K562 (cell line): ENCODE measurements at regions not wholly inside any gene's neighbourhood (a gene's known extent, or its start where the extent isn't known, plus 50 kb on each side); places are given as distances from the start of the nearest gene placed in this dataset.

Experiments
- ATAC-seq: fragments of 200-7000 bp; cut with Tn5 transposase; 3 replicates; pipeline ENCODE4 v1.9.1; 2020; ENCODE audit warnings: moderate library complexity
- BruUV-seq: library from RNA; stranded (reverse); fragments of 400-500 nt; replicated peaks from 2 replicates; lab custom pipeline; 2021; lab: Mats Ljungman, UMichigan
- CTCF ChIA-PET: fragments of 300-600 bp; formaldehyde crosslinking; extraction: SDS; loops from one replicate; lab custom pipeline; 2021; ENCODE audit warnings: low intra/inter-chr PET ratio; lab: Yijun Ruan, JAX
- POLR2A ChIA-PET: fragments of 300-600, 350-650 bp; sonication (Branson Sonifier 250); formaldehyde crosslinking; extraction: SDS; loops from one replicate; lab custom pipeline; 2021; ENCODE audit warnings: antibody characterized with exemption, inconsistent platforms; lab: Yijun Ruan, JAX
- DNase-seq, 4 experiments: peaks; one replicate each; pipeline versions ENCODE4 v3.0.0 to v3.0.0-alpha.2; 2011 to 2018; ENCODE audit warnings: low spot score in 3 of 4, mixed read lengths in 3 of 4; ENCODE audit errors: extremely low read depth in 1 of 4
- FAIRE-seq: peaks from 2 replicates; lab custom pipeline; 2011; peaks lifted over from hg19 to GRCh38; lab: Jason Lieb, UNC
- H2AFZ ChIP-seq: 2 replicates; pipeline ENCODE4 v1.6.0; 2011; ENCODE audit warnings: low read depth, low read length, control low read depth, inconsistent platforms
- H3K27ac ChIP-seq: fragments of 200-600 bp; 3 replicates; pipeline ENCODE4 v1.8.0; 2011; ENCODE audit warnings: low read depth, mild to moderate bottlenecking, control low read depth, inconsistent platforms, low read length, moderate library complexity, mixed read lengths; ENCODE audit errors: extremely low read depth
- H3K27me3 ChIP-seq, 2 experiments: fragments of 300-600 bp in 1 of 2; 2 replicates in 1 of 2; 3 replicates in 1 of 2; pipeline versions ENCODE4 v1.6.0 to v1.8.0; 2011; ENCODE audit warnings: inconsistent platforms in 2 of 2, low read length in 2 of 2, mild to moderate bottlenecking in 1 of 2, mixed read lengths in 1 of 2, moderate library complexity in 1 of 2; ENCODE audit not compliant: control insufficient read depth in 2 of 2, insufficient read depth in 2 of 2
- H3K36me3 ChIP-seq: fragments of 300-600 bp; 3 replicates; pipeline ENCODE4 v1.8.0; 2011; ENCODE audit warnings: mild to moderate bottlenecking, low read length, inconsistent platforms; ENCODE audit not compliant: control insufficient read depth, insufficient read depth
- H3K4me1 ChIP-seq, 2 experiments: fragments of 200-600 bp in 1 of 2; replicated peaks in 1 of 2; 2 replicates in 1 of 2; 3 replicates in 1 of 2; pipeline versions ENCODE4 v1.5.1 to v1.8.0; 2011; ENCODE audit warnings: inconsistent platforms in 2 of 2, low read length in 2 of 2, mild to moderate bottlenecking in 1 of 2, mixed read lengths in 1 of 2, moderate library complexity in 1 of 2; ENCODE audit not compliant: control insufficient read depth in 2 of 2, insufficient read depth in 2 of 2
- H3K4me2 ChIP-seq: 2 replicates; pipeline ENCODE4 v1.6.1; 2011; ENCODE audit warnings: low read length, control low read depth, inconsistent platforms, mixed read lengths; ENCODE audit not compliant: insufficient read depth
- H3K4me3 ChIP-seq: fragments of 200-600 bp; sonication (generic), shearing (Covaris generic); 2 replicates; pipeline ENCODE4 v1.5.1; 2016; ENCODE audit warnings: control low read depth, inconsistent platforms
- H3K79me2 ChIP-seq: fragments of 200-600 bp; 3 replicates; pipeline ENCODE4 v1.8.0; 2011; ENCODE audit warnings: low read length, inconsistent platforms; ENCODE audit not compliant: control insufficient read depth, insufficient read depth
- H3K9ac ChIP-seq, 2 experiments: 2 replicates each; pipeline versions ENCODE4 v1.6.0 to v1.6.1; 2011; ENCODE audit warnings: low read depth in 2 of 2, low read length in 2 of 2, control low read depth in 1 of 2, inconsistent platforms in 1 of 2, mild to moderate bottlenecking in 1 of 2, mixed read lengths in 1 of 2; ENCODE audit not compliant: insufficient read depth in 1 of 2
- H3K9me1 ChIP-seq: one replicate; pipeline ENCODE4 v1.6.0; 2011; ENCODE audit warnings: inconsistent platforms, mild to moderate bottlenecking, low read length, moderate library complexity; ENCODE audit not compliant: control insufficient read depth, insufficient read depth
- H3K9me3 ChIP-seq: replicated peaks from 2 replicates; pipeline ENCODE4 v1.5.1; 2011; ENCODE audit warnings: low read depth, low read length, inconsistent platforms; ENCODE audit not compliant: control insufficient read depth, insufficient read depth
- H4K20me1 ChIP-seq: replicated peaks from 2 replicates; pipeline ENCODE4 v1.6.1; 2011; ENCODE audit warnings: low read length, inconsistent platforms, mixed read lengths; ENCODE audit not compliant: control insufficient read depth, insufficient read depth
- CXXC5 ChIP-seq: fragments of 250-450 bp; sonication (Bioruptor Pico); IDR thresholded peaks from 2 replicates; pipeline ENCODE4 v1.8.0; 2022; ENCODE audit warnings: inconsistent platforms, mild to moderate bottlenecking, moderate library complexity
- NBN ChIP-seq: fragments of 450-650 bp; IDR thresholded peaks from 2 replicates; pipeline ENCODE4 v1.6.1; 2016; ENCODE audit warnings: low read depth, mild to moderate bottlenecking
- PRPF4 ChIP-seq: fragments of 200-400 bp; formaldehyde crosslinking; IDR thresholded peaks from one replicate; pipeline ENCODE4 v1.6.1; 2017; ENCODE audit warnings: low read length, low read depth, mild to moderate bottlenecking; ENCODE audit not compliant: insufficient read depth, poor library complexity, severe bottlenecking
- ZNF224 ChIP-seq: sonication (generic); formaldehyde crosslinking; IDR thresholded peaks from 2 replicates; pipeline ENCODE4 v1.8.0; 2022; ENCODE audit warnings: mild to moderate bottlenecking, missing genetic modification reagents
- WGBS: fragments of 100-300 bp; shearing (Covaris generic); methylation state at CpG from one replicate; pipeline ENCODE4 v1.1.6; 2016; ENCODE audit warnings: low coverage, mixed read lengths; ENCODE audit not compliant: insufficient coverage; ENCODE audit errors: missing lambda C conversion rate; 5-methylcytosine and 5-hydroxymethylcytosine counted together
- in situ Hi-C: fragments of 300-500 bp; cut with MboI; formaldehyde crosslinking; loops from 4 replicates; pipeline ENCODE4 v1.15.0; 2018; ENCODE audit warnings: inconsistent platforms, mixed read lengths
- intact Hi-C: fragments of 100-400 bp; cut with micrococcal nuclease; formaldehyde crosslinking; loops from 2 replicates; pipeline ENCODE4 v1.14.2; 2022
- TF ChIP-seq, protein P1 (sequence below), 2 experiments: IDR thresholded peaks; 2 replicates each; pipeline ENCODE4 v1.6.1; 2011; ENCODE audit warnings: borderline replicate concordance in 1 of 2, control low read depth in 1 of 2, low read depth in 1 of 2, low read length in 1 of 2, mild to moderate bottlenecking in 1 of 2, mixed read lengths in 1 of 2, moderate library complexity in 1 of 2; ENCODE audit not compliant: insufficient read depth in 1 of 2, insufficient read length in 1 of 2, poor library complexity in 1 of 2, severe bottlenecking in 1 of 2; ENCODE audit errors: extremely low read depth in 1 of 2

DNA sequence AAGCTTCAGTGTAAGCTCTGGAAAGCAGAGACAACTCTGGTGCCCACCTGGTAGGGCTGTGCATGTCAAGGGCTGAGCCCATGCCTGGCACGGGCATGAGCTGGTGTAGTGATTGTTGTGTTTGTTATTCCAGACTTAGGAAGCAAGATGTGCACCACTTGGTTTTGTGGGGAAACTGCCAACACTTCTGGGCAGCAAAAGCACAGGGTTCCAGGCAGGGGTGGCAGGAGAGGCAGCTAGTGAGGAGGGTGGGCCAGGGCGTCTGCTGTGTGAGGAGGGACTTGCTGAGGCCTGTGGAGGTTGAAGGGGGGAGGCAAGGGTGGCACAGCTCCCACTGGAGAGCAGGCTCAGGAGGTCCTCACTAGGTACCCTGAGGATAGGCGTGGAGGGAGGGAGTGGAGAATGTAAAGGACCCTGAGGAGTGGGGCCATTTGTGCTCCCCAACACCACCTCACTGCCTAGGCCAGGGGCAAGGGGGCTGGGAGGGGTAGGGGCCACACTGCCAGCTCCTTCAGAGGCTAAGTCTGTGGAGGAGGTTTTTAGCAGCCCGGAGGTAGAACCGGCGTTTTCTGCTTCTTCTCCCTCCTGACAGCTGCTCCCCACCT, 104.0 kb upstream of the POU3F3 start:
- no peak overlapping the region for H3K4me3 ChIP-seq
- H3K9me1 ChIP-seq = no peaks in the 10 kb centered on the region
- WGBS = 0% methylated on average over 6 of the region's 6 CpGs
- peaks cover 4 to 36% of the 10 kb centered on the region in 2 experiments; a peak in 3 of 5 replicates for H3K27me3 ChIP-seq
- BruUV-seq = no TSS peak
- intact Hi-C loops (no loop called here), in situ Hi-C loops (no loop called here)
- H4K20me1 ChIP-seq = no peaks in the 10 kb centered on the region
- TF ChIP-seq NBN (no peak), ZNF224 (no peak), CXXC5 (no peak), PRPF4 (no peak)
- TF ChIP-seq, protein P1, sequence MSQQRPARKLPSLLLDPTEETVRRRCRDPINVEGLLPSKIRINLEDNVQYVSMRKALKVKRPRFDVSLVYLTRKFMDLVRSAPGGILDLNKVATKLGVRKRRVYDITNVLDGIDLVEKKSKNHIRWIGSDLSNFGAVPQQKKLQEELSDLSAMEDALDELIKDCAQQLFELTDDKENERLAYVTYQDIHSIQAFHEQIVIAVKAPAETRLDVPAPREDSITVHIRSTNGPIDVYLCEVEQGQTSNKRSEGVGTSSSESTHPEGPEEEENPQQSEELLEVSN (IDR thresholded peaks at IDR 0.05; ENCODE audit: borderline replicate concordance in 1 of 2, extremely low read depth in 1 of 2, insufficient read depth in 1 of 2, insufficient read length in 1 of 2, low read depth in 1 of 2, low read length in 1 of 2, poor library complexity in 1 of 2, severe bottlenecking in 1 of 2) = no peak
- no peak for DNase-seq
- no peak overlapping the region for H2AFZ ChIP-seq
- H3K9ac ChIP-seq = no peak overlapping the region
- no peaks in the 10 kb centered on the region for H3K79me2 ChIP-seq
- no peaks in the 10 kb centered on the region for H3K4me1 ChIP-seq
- no peak for ATAC-seq
- POLR2A ChIA-PET = interaction anchor here (0.7 kb wide), 1 partner anchor 215 kb away, joined by 3 read pairs; no protein-coding TSS in a partner anchor
- H3K36me3 ChIP-seq = no peaks in the 10 kb centered on the region
- H3K27ac ChIP-seq = no peak overlapping the region
- no peaks in the 10 kb centered on the region for H3K9me3 ChIP-seq
- CTCF ChIA-PET = no interaction called here
- H3K4me2 ChIP-seq = no peak overlapping the region
- FAIRE-seq = no peak
